ENCODE measurements at regions not wholly inside any gene's neighbourhood (a gene's known extent, or its start where the extent isn't known, plus 50 kb on each side); places are given as distances from the start of the nearest gene placed in this dataset.

GRCh38 chr10:24047176-24047575, 161.8 kb upstream of the KIAA1217 start:
- TF ChIP-seq ATF2 (IDR thresholded peaks at IDR 0.05; ENCODE audit: low read length) (no peak), RBBP5 (IDR thresholded peaks at IDR 0.05; ENCODE audit: borderline replicate concordance, low read depth, low read length) (no peak)
- Histone ChIP-seq H4K91ac (replicated peaks; ENCODE audit: insufficient read length, low read length) (no peak overlapping the region), H4K20me1 (replicated peaks in 1 of 2; ENCODE audit: control insufficient read depth in 1 of 2, insufficient read depth in 2 of 2, low read length in 2 of 2) (no peaks in the 10 kb centered on the region), H3K9ac (replicated peaks in 1 of 4; ENCODE audit: extremely low read depth in 1 of 4, low read depth in 3 of 4, low read length in 3 of 4) (no peak overlapping the region), H2BK5ac (ENCODE audit: low read depth, low read length) (no peak overlapping the region), H2BK120ac (replicated peaks; ENCODE audit: low read depth, low read length) (no peak overlapping the region), H2BK15ac (ENCODE audit: low read length) (no peak overlapping the region), H3K23ac (ENCODE audit: insufficient read length) (no peak overlapping the region), H2BK12ac (ENCODE audit: low read depth, low read length) (no peak overlapping the region), H3K56ac (replicated peaks; ENCODE audit: insufficient read length, low read depth, low read length) (no peak overlapping the region), H4K5ac (ENCODE audit: insufficient read length, low read depth, low read length) (no peak overlapping the region), H3K4me2 (ENCODE audit: insufficient read depth in 1 of 2, low read depth in 2 of 2, low read length in 2 of 2) (no peak overlapping the region), H3K14ac (ENCODE audit: insufficient read length) (no peak overlapping the region), H3K4ac (replicated peaks; ENCODE audit: insufficient read length, low read depth, low read length) (no peak overlapping the region), H3K36me3 (ENCODE audit: control insufficient read depth in 2 of 4, insufficient read depth in 4 of 4, low read length in 3 of 4) (no peaks in the 10 kb centered on the region), H2AFZ (ENCODE audit: low read length) (no peak overlapping the region), H3K18ac (ENCODE audit: extremely low read depth, low read length) (no peak overlapping the region), H3K79me2 (ENCODE audit: control insufficient read depth in 1 of 2, insufficient read depth in 2 of 2, low read length in 2 of 2) (no peaks in the 10 kb centered on the region), H3K23me2 (ENCODE audit: low read depth, low read length) (no peaks in the 10 kb centered on the region), H3K4me1 (replicated peaks in 1 of 4; ENCODE audit: control insufficient read depth in 3 of 4, insufficient read depth in 4 of 4, low read length in 3 of 4) (peaks cover 0 to 2% (median 0%) of the 10 kb centered on the region in 4 experiments; a peak in 2 of 7 replicates), H3K27ac (ENCODE audit: low read depth, low read length) (no peak overlapping the region), H4K8ac (ENCODE audit: extremely low read depth, insufficient read depth, low read length) (no peak overlapping the region), H2AK5ac (ENCODE audit: low read depth, low read length) (no peak overlapping the region), H3K4me3 (ENCODE audit: extremely low read depth in 1 of 4, insufficient read depth in 2 of 4, low read depth in 3 of 4, low read length in 4 of 4) (no peak overlapping the region), H2BK20ac (ENCODE audit: low read length) (no peak overlapping the region), H3K79me1 (ENCODE audit: low read depth, low read length) (no peaks in the 10 kb centered on the region), H3K27me3 (replicated peaks in 1 of 4; ENCODE audit: control insufficient read depth in 3 of 4, extremely low read depth in 1 of 4, insufficient read depth in 3 of 4, low read length in 3 of 4) (no peaks in the 10 kb centered on the region), H3K9me3 (ENCODE audit: insufficient read depth in 2 of 2, low read depth in 1 of 2, low read length in 1 of 2) (no peaks in the 10 kb centered on the region)
- ChIA-PET POLR2A (ENCODE audit: partially characterized antibody) (no interaction called here), CTCF (ENCODE audit: partially characterized antibody) (no interaction called here)
- FAIRE-seq (no peak), DNase-seq (ENCODE audit: low read depth in 1 of 2, low spot score in 2 of 2) (no peak)
- WGBS, 2 experiments (ENCODE audit: extremely low coverage in 1 of 2, insufficient coverage in 1 of 2, insufficient read length in 1 of 2, insufficient replicate concordance in 2 of 2, low coverage in 1 of 2, low lambda C conversion rate in 2 of 2, missing lambda C conversion rate in 1 of 2): 75% methylated on average over 1 of the region's 1 CpG; no CpG with 5 or more reads in 1 of the 2 experiments
